Thyroid gland (tissue), 4 donors: ENCODE measurements at regions not wholly inside any gene's neighbourhood (a gene's known extent, or its start where the extent isn't known, plus 50 kb on each side); places are given as distances from the start of the nearest gene placed in this dataset. TPM values are rescaled to one million over a fixed set of nuclear protein-coding genes. Genes with fewer than 3 reads are reported as not detected.

Experiments used
- DNase-seq, 2 donors: peaks; one replicate each; pipeline ENCODE4 v3.0.0-alpha.2; 2019
- H3K27ac ChIP-seq, 3 donors: fragments of 200-600 bp; sonication (generic); 1 replicate in 2 of 3; 2 replicates in 1 of 3; pipeline ENCODE4 v1.5.1; 2016 to 2019; ENCODE audit warnings: mild to moderate bottlenecking in 1 of 3, moderate library complexity in 1 of 3
- H3K27me3 ChIP-seq: fragments of 200-600 bp; sonication (generic); one replicate; pipeline ENCODE4 v1.5.1; 2019
- H3K36me3 ChIP-seq, 2 donors: fragments of 200-600 bp; sonication (generic); one replicate each; pipeline ENCODE4 v1.5.1; 2016 to 2019
- H3K4me1 ChIP-seq, 2 donors: fragments of 200-600 bp; sonication (generic); one replicate each; pipeline ENCODE4 v1.5.1; 2017 to 2019
- H3K4me3 ChIP-seq, 3 donors: fragments of 200-600 bp; sonication (generic); replicated peaks in 1 of 3; 1 replicate in 2 of 3; 2 replicates in 1 of 3; pipeline ENCODE4 v1.5.1; 2016; ENCODE audit warnings: mild to moderate bottlenecking in 1 of 3
- H3K9me3 ChIP-seq: fragments of 200-600 bp; sonication (generic); one replicate; pipeline ENCODE4 v1.5.1; 2017
- CTCF ChIP-seq, 6 experiments: fragments of 200-600 bp in 3 of 6; fragments of 450-650 bp in 3 of 6; sonication (generic) in 3 of 6; IDR thresholded peaks; one replicate each; pipeline ENCODE4 v1.5.1; 2016 to 2019; ENCODE audit warnings: antibody characterized with exemption in 6 of 6, mild to moderate bottlenecking in 2 of 6, inconsistent platforms in 1 of 6, moderate library complexity in 1 of 6
- POLR2A ChIP-seq, 2 donors: fragments of 450-650 bp; IDR thresholded peaks; one replicate each; pipeline ENCODE4 v1.6.1; 2017; ENCODE audit warnings: antibody characterized with exemption in 2 of 2, mild to moderate bottlenecking in 2 of 2, moderate library complexity in 1 of 2
- WGBS, 2 donors: methylation state at CpG; one replicate each; pipeline ENCODE4 v1.1.5; 2017; 5-methylcytosine and 5-hydroxymethylcytosine counted together
- intact Hi-C: fragments of 100-400 bp; cut with DNase I; formaldehyde crosslinking; loops from one replicate; pipeline ENCODE4 v1.15.1; 2023
- microRNA-seq: library from miRNA; unstranded; fragments of <30 nt; microRNA quantifications from one replicate; pipeline ENCODE4, GENCODE V29; 2016
- small RNA-seq: library from RNA; depleted of rRNA; stranded (forward); fragments of <200 nt; gene quantifications from one replicate; pipeline ENCODE3, GENCODE V24; 2016

DNA sequence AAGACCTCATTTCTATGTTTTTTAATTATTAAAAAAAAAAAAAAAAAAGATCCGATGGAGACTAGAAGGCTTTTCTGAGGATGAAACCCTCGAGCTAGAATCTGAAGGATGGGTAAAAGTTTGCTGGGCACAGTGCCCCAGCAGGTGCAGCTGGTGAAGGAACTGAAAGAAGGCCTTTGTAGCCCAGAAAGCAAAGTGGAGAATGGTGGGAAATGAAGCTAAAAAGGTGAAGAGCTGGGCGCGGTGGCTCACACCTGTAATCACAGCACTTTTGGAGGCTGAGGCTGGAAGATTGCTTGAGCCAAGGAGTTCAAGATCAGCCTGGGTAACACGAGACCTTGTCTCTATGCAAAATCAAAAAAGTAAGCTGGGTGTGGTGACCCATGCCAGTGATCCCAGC is 50.3 kb upstream of the SEC14L1 start:
- no peak for DNase-seq
- H3K27ac ChIP-seq = no peak overlapping the region
- no peaks in the 10 kb centered on the region for H3K9me3 ChIP-seq
- WGBS, 2 donors = 88 to 90% methylated on average over 5 of the region's 5 CpGs
- peaks cover 16 to 28% of the 10 kb centered on the region in 2 donors for H3K4me1 ChIP-seq
- H3K4me3 ChIP-seq = no peak overlapping the region
- H3K36me3 ChIP-seq = peaks cover 31 to 36% of the 10 kb centered on the region in 2 donors
- TF ChIP-seq CTCF (IDR thresholded peaks at IDR 0.05) (no peak), POLR2A (IDR thresholded peaks at IDR 0.05) (no peak)
- no peaks in the 10 kb centered on the region for H3K27me3 ChIP-seq
- intact Hi-C loops = loop anchor here (10.0 kb wide), 2 partner anchors 124 to 404 kb away; no protein-coding TSS in a partner anchor

Small RNAs in the stretch of these regions (microRNA-seq; reads per million reads assigned to microRNA genes)
- 21.2 reads per million, percentile 38 among the genes with 10 or more reads in this experiment for gene MIR6516

Small RNAs in the stretch of these regions (small RNA-seq; reads per million reads assigned to genes)
- not detected for gene RF00017
- not detected for gene SCARNA16
